ENCODE measurements at regions not wholly inside any gene's neighbourhood (a gene's known extent, or its start where the extent isn't known, plus 50 kb on each side); places are given as distances from the start of the nearest gene placed in this dataset.
"Not testable (repeated sequence)": the region's sequence is repeated elsewhere in the genome, so short reads cannot be mapped to it uniquely, and the experiment has no call there.

- DNase-seq: no peak
These were observed 1451.1 kb downstream of the GATA3 start for GRCh38 chr10:9505546-9505945.

GRCh38 chr10:9508606-9509005, 1454.1 kb downstream of the GATA3 start:
- no peak for DNase-seq

DNA sequence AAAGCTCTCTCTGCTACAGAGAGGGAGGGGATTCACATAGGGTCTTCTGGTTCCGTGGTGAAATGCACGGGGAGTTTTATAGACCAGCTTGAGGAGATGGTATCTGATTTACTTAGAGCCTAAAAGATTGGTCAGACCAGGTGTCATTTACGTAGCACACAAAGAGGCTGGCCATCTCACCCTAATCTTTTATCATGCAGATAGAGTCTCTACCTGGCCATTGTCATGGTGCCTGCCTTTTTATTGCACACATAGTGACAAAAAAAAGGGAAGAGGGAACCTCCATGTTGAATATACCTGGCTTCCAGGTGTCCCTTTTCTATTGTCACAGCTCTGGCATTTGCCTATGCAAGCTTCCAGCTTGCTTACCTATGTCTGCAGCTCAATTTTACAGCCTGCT, 1456.1 kb downstream of the GATA3 start:
- no peak for DNase-seq

- DNase-seq: no peak
These were observed 1461.4 kb downstream of the GATA3 start for GRCh38 chr10:9515922-9516321.

- no peak for DNase-seq
These were observed 1481.3 kb downstream of the GATA3 start for GRCh38 chr10:9535744-9536143.

DNA sequence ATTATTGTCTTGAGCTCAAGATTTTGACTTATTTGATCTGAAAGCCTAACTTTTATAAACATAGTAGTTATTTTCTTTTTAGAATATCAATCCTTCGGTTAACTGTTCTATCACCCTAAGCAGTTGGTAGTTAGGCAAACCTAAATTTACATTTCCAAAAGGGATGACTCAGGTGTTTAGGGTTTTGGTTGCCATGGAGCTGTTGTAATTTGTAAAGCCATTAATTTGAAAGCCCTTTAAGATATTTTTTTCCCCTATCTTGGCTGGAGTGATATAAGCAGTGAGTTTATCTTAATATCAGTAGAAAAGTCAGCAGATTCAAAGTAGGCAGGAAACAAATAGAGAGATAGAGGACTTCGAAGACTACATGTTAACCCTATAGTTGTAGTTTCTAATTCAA, 1472.6 kb upstream of the CELF2 start:
- no peak for DNase-seq

DNA sequence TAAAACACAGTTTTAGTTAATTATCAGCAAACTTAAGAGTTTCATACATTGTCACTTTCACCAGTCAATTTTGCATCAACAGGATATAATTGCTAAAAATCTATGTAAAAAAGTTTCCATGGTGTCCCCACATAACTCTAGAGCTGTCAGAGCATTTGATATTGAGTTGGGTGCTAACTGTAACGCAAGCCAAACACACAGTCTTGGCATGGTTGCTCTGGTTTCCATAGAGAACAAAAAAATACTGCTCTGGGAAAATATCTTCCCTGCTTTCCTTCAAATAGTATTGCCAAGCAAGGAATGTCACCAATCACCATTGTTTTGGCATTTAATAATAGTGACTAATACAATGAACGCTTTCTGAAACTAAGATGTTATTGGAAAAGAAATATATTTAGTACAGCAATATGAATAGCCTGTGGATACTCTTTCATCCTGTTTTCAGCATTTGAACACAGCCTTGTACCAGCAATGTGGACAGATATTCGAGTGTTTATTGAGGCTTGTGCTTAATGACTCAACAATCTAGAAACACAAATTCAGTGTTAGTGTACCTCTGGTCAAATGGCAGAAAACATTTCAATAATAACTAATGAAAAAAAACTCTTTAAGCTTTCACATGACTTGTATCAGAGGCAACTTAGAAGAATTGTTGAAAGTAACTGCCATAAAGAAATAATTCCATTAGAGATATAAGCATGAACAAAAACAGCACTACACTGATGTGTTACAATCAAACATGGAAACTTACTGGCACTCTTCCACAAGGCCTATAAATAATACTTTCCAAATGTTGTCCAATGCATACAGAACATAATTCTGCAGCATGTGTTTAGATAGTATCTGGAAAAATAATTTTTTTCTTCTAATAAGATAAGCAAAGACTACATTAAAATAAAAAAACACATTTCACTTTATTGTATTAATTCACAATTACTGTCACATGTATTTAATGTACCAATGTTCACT, 1469.5 kb upstream of the CELF2 start:
- DNase-seq: no peak

DNA sequence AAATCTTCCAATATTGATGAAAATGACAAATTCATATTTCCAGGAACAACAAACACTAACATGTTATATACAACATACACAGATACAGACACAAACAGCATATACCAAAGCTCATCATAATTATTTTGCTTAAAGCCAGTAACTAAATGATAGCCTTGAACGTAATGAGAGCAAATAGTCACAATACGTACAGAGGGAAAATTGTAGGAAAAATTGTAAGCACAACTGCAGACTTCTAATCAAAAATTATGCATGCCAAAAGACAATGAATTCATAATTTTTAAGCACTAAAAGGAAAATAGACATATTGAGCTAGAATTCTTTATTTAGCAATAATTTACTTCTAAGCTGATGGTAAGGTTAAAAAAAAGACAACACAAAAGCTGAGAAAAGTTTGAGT, 1466.9 kb upstream of the CELF2 start:
- no peak for DNase-seq

- DNase-seq: no peak
These were observed 1463.4 kb upstream of the CELF2 start for GRCh38 chr10:9554321-9554720.

DNA sequence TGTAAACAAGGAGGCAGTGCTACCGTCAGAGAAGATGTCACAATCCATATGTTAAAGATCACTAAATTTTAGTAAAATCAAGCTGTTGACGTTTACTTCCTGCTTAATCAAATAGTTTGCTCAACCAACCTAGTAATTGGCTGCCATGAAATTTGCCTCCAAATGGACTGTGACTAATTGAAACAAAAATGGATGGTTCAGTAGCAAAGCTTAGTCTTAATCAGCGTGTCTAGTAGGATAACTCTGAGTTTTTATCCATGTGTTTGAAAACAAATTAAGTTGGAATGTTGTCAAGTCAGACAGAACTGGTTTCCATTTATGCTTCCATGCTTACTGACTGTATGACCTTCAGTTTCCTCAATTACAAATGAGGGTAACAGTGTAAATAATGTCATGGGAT, 1456.7 kb upstream of the CELF2 start:
- DNase-seq: no peak

GRCh38 chr10:9561821-9562505, 1455.7 kb upstream of the CELF2 start:
- no peak for DNase-seq

DNA sequence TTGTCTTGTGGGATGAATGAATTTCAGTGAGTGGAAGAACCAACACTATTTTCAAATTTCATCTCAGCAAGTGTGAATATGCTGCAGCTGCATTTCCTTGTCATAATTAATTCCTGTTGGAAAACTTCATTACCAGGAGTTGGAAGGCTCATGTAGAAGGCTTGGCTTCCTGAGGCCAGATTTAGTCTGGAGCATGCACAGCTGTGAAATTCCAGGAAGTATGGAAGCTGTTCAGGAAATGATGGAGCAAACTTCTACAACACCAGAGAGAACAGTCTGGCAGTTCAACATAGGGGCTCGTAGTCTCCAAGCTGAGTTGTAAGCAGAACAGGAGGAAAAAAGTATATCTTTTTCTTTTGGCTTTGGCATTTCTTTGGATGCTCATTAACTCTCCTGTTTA, 1439.9 kb upstream of the CELF2 start:
- no peak for DNase-seq

DNA sequence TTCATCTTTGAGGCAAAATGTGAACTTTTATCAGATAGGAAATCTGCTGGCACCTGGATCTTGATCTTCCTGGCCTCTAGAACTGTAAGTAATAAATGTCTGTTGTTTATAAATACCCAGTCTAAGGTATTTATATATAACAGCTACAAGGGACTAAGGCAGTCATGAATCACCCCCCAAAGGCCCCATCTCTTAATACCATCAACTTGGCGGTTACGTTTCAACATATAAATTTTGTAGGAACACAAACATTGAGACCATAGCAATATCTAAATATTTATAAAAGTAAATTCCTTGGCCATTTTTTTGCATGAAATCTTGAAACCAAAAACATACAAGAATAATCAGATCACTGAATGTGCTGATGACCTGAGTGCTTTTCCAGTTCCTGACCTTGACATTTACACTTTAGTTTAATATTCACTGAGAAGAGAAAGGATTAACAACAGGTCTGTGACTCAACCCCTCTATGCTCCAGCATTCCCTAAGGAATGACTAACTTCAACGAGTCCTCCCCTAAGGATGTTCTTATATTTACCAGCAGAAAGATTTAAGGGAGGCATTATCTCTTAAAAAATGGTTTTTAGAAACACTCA, 1438.5 kb upstream of the CELF2 start:
- no peak for DNase-seq

DNA sequence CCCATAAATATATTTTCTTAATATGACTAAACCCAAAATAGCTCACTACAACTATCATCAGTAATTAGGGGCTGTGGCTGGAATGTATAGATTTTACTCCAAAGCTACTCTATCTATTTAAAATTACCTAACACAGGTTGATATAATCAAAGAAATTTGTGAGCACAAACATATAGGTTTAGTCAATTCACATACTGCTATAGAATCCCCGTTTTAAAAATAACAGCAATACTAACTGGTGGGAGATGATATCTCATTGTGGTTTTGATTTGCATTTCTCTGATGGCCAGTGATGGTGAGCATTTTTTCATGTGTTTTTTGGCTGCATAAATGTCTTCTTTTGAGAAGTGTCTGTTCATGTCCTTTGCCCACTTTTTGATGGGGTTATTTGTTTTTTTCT, 1434.9 kb upstream of the CELF2 start:
- not testable (repeated sequence) for DNase-seq

DNA sequence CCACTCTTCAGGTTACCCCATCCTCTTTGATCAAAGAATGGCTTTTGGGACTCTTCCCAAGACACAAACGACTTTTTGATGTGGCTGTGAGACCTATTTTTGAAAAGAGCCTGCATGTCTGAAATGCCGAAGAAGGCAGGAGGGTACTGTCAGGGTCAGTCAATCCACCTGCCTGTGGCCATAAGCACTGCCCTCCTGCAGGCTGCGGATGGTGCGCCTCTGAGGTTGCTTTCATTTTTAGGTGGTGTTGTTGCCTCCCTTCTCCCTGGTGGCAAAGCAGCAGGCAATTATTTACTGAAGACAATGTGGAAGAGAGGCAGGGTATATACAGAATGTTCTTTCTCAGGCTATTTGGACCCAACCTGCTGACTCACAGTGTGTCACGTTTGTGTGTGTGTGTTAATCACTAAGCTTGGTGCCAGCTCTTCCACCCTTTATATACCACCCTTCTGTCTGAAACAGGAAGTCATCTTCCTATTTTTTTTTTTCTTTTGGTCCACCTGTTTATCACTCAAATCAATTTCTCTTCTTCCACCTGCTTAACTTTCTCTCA, 1421.2 kb upstream of the CELF2 start:
- peak; percentile 70 for DNase-seq

DNA sequence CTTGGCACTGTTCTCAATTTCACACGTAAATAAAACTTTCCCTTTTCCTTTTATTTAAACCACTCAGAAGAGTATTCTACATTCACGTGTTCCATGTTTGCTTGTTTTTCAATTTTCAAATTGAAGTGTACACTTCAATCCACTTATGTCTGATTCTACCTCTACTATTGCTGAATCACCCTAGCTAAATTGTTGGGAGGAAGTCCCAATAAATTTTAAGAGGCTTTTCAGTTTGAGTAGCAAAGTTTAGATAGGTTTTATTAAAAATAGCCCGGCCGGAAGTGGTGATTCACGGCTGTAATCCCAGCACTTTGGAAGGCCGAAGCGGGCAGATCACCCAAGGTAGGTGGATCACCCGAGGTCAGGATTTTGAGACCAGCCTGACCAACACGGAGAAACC, 1414.7 kb upstream of the CELF2 start:
- peak; percentile 39 for DNase-seq

DNA sequence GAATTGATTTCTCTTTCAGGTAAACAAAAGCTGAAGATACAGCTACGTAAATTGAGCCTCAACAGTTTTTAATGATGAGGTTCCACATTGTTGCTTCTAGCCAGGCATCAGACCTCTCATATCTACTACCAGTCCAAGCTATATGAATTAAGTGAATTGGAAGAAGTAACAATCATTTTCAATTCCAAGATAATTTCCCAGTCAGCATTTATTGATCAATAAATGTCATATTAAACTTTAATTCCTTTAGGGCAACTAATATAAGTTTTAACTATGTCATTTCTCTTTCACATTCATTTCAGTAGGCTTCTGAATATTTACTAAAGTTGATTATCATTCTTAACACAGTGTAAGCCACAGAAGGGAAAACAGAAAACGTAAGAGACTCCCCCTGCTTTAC, 1413.7 kb upstream of the CELF2 start:
- no peak for DNase-seq

DNA sequence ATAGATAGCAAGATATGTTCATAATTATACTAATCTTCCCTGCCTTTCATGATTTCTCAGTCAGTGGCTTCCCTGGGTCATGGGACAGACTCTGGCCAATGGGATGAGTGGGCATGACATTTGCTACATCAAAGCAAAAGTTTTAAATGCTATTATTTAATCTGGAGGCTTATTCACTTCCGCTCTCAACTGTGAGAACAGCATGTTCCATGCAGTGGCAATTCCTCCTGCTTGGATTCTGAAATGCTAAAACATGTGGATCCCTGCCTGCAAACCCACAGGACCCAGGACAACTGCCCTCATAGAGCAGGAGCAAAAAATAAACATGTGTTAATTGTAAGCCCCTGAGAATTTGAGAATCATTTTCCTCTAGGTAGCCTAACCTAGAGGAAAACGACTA, 1412.4 kb upstream of the CELF2 start:
- no peak for DNase-seq

- peak; percentile 45 for DNase-seq
These were observed 1409.1 kb upstream of the CELF2 start for GRCh38 chr10:9608602-9609001.

DNA sequence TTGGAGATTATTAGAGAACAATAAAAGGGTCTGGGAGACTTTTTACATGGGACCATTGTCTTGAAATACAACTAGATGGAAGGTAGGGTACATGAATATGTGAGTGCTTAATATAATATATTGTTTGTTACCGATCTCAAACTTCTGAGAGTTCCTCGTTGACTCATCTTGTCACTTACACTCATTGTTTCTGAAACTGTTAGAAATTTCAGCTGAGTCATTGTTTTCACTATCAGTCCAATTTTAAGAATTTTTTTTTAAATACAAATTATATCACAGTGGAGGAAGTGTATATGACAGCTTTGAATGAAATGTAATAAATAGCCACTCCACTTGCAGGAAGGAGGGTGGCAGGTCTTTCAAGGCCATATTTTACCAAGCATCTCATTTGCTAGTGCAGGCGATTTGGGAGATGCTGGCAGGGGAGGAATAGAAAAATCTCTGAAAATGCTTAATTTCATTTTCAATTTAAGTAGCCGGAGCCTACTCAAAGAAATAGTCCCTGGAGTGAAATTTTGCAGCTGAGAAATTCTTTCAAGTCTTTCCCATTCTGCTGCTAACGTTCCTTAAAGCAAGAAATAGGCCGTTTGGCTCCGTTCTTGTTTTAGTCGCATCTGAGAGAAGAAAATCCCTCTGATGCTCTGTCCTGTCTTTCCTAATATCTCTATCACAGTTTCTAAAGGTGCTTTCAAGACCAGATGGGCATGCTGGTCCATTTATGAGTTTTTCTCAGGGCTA, 1404.2 kb upstream of the CELF2 start:
- no peak for DNase-seq

GRCh38 chr10:9615189-9615588, 1402.5 kb upstream of the CELF2 start:
- no peak for DNase-seq

DNA sequence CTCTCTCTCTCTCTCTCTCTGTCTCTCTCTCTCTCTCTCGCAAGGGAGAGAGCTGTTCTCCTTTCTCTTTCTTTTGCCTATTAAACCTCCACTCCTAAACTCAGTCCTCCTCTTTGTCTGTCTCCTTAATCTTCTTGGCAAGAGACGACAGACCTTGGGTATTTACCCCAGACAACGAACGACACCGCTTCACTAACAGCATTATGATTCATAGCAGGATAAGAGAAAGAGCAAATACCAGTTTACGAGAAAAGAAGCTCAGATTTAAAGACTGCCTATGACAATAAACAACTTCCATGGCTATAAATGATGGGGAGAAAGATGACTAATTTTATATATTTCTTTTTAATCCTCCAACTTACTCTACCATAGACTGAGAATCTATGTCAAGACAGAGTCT, 1396.5 kb upstream of the CELF2 start:
- peak; percentile 10 for DNase-seq

DNA sequence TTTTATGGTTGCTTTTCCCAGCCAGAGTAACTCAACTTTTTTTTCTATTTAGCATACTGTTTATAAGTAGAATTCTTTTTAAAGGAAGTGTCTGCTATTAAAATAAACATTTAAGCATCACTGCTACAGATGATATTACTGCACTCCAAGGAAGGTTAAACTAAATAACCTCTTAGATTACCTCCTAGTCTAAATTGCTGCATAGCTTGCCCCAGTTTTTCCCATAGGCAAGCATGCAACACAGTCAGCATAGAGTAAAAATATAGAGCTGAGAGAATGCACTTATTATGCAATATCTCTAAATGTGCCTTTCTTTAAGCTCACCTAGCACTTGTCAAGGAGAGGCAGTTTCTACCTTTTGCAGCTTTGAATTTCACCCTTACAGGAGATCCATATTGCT, 1392.4 kb upstream of the CELF2 start:
- DNase-seq: no peak

Measured in DMS53 (cell line).